K562 (cell line): ENCODE measurements at regions not wholly inside any gene's neighbourhood (a gene's known extent, or its start where the extent isn't known, plus 50 kb on each side); places are given as distances from the start of the nearest gene placed in this dataset.
"Not testable (repeated sequence)": the region's sequence is repeated elsewhere in the genome, so short reads cannot be mapped to it uniquely, and the experiment has no call there.

Experiments
- ARNT ChIP-seq, 2 experiments: fragments of 450-650 bp; IDR thresholded peaks; 2 replicates each; pipeline ENCODE4 v1.6.1; 2016; ENCODE audit warnings: mild to moderate bottlenecking in 1 of 2
- BRCA1 ChIP-seq, 2 experiments: fragments of 450-650 bp in 1 of 2; sonication (generic) in 1 of 2; formaldehyde crosslinking in 1 of 2; IDR thresholded peaks; 2 replicates each; pipeline versions ENCODE4 v1.5.0 to v1.6.1; 2017 to 2020; ENCODE audit warnings: mild to moderate bottlenecking in 1 of 2, missing genetic modification reagents in 1 of 2
- CHD1 ChIP-seq: fragments of 200-600 bp; sonication (generic); IDR thresholded peaks from one replicate; pipeline ENCODE4 v1.6.1; 2012; ENCODE audit warnings: mild to moderate bottlenecking, moderate library complexity, low read length, inconsistent platforms
- NFATC3 ChIP-seq: fragments of 450-650 bp; IDR thresholded peaks from 2 replicates; pipeline ENCODE4 v1.6.1; 2017; ENCODE audit warnings: mild to moderate bottlenecking
- NR2C2 ChIP-seq, 2 experiments: fragments of 200-800 bp in 1 of 2; sonication (Bioruptor generic) in 1 of 2; sonication (generic) in 1 of 2; formaldehyde crosslinking in 1 of 2; IDR thresholded peaks; 2 replicates each; pipeline versions ENCODE4 v1.6.1 to v1.8.0; 2016 to 2022; ENCODE audit warnings: mild to moderate bottlenecking in 1 of 2, missing compliant biosample characterization in 1 of 2, missing genetic modification characterization in 1 of 2, missing genetic modification reagents in 1 of 2
- YY1 ChIP-seq, 3 experiments: IDR thresholded peaks; 2 replicates each; pipeline ENCODE4 v1.6.1; 2011; ENCODE audit warnings: low read length in 2 of 3, mild to moderate bottlenecking in 2 of 3, moderate library complexity in 2 of 3, borderline replicate concordance in 1 of 3, control low read depth in 1 of 3, low read depth in 1 of 3; ENCODE audit not compliant: insufficient read depth in 3 of 3, insufficient replicate concordance in 2 of 3, control insufficient read depth in 1 of 3, insufficient read length in 1 of 3; ENCODE audit errors: extremely low read depth in 1 of 3
- ZNF282 ChIP-seq: sonication (generic); formaldehyde crosslinking; IDR thresholded peaks from 2 replicates; pipeline ENCODE4 v1.8.1; 2023; ENCODE audit warnings: missing genetic modification reagents
- ZNF586 ChIP-seq: fragments of 450-650 bp; formaldehyde crosslinking; conservative IDR thresholded peaks from 2 replicates; pipeline ENCODE4 v1.4.0; 2020; ENCODE audit warnings: mild to moderate bottlenecking, moderate library complexity
- ZNF766 ChIP-seq: fragments of 200-800 bp; sonication (Bioruptor generic); conservative IDR thresholded peaks from 2 replicates; pipeline ENCODE4 v1.6.1; 2016; ENCODE audit warnings: missing genetic modification characterization, missing compliant biosample characterization
- ZSCAN29 ChIP-seq: fragments of 450-650 bp; IDR thresholded peaks from 2 replicates; pipeline ENCODE4 v1.6.1; 2017
- TF ChIP-seq, protein P1 (sequence below), 2 experiments: IDR thresholded peaks; 2 replicates each; pipeline ENCODE4 v1.6.1; 2011; ENCODE audit warnings: borderline replicate concordance in 1 of 2, control low read depth in 1 of 2, low read depth in 1 of 2, low read length in 1 of 2, mild to moderate bottlenecking in 1 of 2, mixed read lengths in 1 of 2, moderate library complexity in 1 of 2; ENCODE audit not compliant: insufficient read depth in 1 of 2, insufficient read length in 1 of 2, poor library complexity in 1 of 2, severe bottlenecking in 1 of 2; ENCODE audit errors: extremely low read depth in 1 of 2
- TF ChIP-seq, protein P2 (sequence below), 2 experiments: fragments of 450-650 bp in 1 of 2; sonication (generic) in 1 of 2; formaldehyde crosslinking in 1 of 2; IDR thresholded peaks in 1 of 2; conservative IDR thresholded peaks in 1 of 2; 2 replicates each; pipeline versions ENCODE4 v1.6.1 to v1.8.1; 2016 to 2023; ENCODE audit warnings: mild to moderate bottlenecking in 2 of 2, moderate library complexity in 2 of 2, inconsistent platforms in 1 of 2, missing genetic modification reagents in 1 of 2
- TF ChIP-seq, protein P3 (sequence below), 2 experiments: fragments of 450-650 bp; formaldehyde crosslinking in 1 of 2; IDR thresholded peaks; 2 replicates each; pipeline versions ENCODE4 v1.4.0 to v1.6.1; 2014 to 2020; ENCODE audit warnings: mild to moderate bottlenecking in 2 of 2, borderline replicate concordance in 1 of 2, low read depth in 1 of 2

DNA sequence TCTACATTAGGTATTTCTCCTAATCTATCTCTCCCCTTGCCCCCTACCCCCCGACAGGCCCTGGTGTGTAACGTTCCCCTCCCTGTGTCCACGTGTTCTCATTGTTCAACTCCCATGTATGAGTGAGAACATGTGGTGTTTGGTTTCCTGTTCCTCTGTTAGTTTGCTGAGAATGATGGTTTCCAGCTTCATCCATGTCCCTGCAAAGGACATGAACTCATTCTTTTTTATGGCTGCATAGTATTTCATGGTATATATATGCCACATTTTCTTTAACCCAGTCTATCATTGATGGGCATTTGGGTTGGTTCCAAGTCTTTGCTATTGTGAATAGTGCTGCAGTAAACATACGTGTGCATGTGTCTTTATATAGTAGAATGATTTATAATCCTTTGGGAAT, 97.6 kb downstream of the IER5 start:
- not testable (repeated sequence) for TF ChIP-seq ARNT (IDR thresholded peaks at IDR 0.05); ZNF282; ZSCAN29; NR2C2 (CRISPR knock-in tag; IDR thresholded peaks at IDR 0.05); NR2C2 (tag; IDR thresholded peaks at IDR 0.05); YY1 (IDR thresholded peaks at IDR 0.05; ENCODE audit: borderline replicate concordance in 1 of 3, control insufficient read depth in 1 of 3, extremely low read depth in 1 of 3, insufficient read depth in 3 of 3, insufficient read length in 1 of 3, insufficient replicate concordance in 2 of 3, low read depth in 1 of 3, low read length in 2 of 3); BRCA1 (IDR thresholded peaks at IDR 0.05); BRCA1 (CRISPR knock-in tag; IDR thresholded peaks at IDR 0.05); ZNF586 (CRISPR knock-in tag); CHD1; ZNF766; NFATC3
- TF ChIP-seq, protein P1, sequence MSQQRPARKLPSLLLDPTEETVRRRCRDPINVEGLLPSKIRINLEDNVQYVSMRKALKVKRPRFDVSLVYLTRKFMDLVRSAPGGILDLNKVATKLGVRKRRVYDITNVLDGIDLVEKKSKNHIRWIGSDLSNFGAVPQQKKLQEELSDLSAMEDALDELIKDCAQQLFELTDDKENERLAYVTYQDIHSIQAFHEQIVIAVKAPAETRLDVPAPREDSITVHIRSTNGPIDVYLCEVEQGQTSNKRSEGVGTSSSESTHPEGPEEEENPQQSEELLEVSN (IDR thresholded peaks at IDR 0.05; ENCODE audit: borderline replicate concordance in 1 of 2, extremely low read depth in 1 of 2, insufficient read depth in 1 of 2, insufficient read length in 1 of 2, low read depth in 1 of 2, low read length in 1 of 2, poor library complexity in 1 of 2, severe bottlenecking in 1 of 2) = not testable (repeated sequence)
- TF ChIP-seq, protein P2, sequence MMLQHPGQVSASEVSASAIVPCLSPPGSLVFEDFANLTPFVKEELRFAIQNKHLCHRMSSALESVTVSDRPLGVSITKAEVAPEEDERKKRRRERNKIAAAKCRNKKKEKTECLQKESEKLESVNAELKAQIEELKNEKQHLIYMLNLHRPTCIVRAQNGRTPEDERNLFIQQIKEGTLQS (IDR thresholded peaks at IDR 0.05) = not testable (repeated sequence)
- TF ChIP-seq, protein P2 (CRISPR knock-in tag; conservative IDR thresholded peaks at IDR 0.05) = not testable (repeated sequence)
- TF ChIP-seq, protein P3, sequence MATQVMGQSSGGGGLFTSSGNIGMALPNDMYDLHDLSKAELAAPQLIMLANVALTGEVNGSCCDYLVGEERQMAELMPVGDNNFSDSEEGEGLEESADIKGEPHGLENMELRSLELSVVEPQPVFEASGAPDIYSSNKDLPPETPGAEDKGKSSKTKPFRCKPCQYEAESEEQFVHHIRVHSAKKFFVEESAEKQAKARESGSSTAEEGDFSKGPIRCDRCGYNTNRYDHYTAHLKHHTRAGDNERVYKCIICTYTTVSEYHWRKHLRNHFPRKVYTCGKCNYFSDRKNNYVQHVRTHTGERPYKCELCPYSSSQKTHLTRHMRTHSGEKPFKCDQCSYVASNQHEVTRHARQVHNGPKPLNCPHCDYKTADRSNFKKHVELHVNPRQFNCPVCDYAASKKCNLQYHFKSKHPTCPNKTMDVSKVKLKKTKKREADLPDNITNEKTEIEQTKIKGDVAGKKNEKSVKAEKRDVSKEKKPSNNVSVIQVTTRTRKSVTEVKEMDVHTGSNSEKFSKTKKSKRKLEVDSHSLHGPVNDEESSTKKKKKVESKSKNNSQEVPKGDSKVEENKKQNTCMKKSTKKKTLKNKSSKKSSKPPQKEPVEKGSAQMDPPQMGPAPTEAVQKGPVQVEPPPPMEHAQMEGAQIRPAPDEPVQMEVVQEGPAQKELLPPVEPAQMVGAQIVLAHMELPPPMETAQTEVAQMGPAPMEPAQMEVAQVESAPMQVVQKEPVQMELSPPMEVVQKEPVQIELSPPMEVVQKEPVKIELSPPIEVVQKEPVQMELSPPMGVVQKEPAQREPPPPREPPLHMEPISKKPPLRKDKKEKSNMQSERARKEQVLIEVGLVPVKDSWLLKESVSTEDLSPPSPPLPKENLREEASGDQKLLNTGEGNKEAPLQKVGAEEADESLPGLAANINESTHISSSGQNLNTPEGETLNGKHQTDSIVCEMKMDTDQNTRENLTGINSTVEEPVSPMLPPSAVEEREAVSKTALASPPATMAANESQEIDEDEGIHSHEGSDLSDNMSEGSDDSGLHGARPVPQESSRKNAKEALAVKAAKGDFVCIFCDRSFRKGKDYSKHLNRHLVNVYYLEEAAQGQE (IDR thresholded peaks at IDR 0.05; ENCODE audit: borderline replicate concordance) = not testable (repeated sequence)
- TF ChIP-seq, protein P3 (CRISPR knock-in tag; IDR thresholded peaks at IDR 0.05; ENCODE audit: low read depth) = not testable (repeated sequence)
